SK-N-SH treated with all-trans-retinoic acid at 6 μM for 48 hours (cell line): ENCODE measurements at regions not wholly inside any gene's neighbourhood (a gene's known extent, or its start where the extent isn't known, plus 50 kb on each side); places are given as distances from the start of the nearest gene placed in this dataset.

Experiments
- ARNTL ChIP-seq: fragments of 450-650 bp; formaldehyde crosslinking; IDR thresholded peaks from 2 replicates; pipeline ENCODE4 v1.5.0; 2020; ENCODE audit warnings: low read depth, mild to moderate bottlenecking, moderate library complexity, borderline replicate concordance
- CREB5 ChIP-seq: fragments of 250-450 bp; sonication (Bioruptor Pico); IDR thresholded peaks from 2 replicates; pipeline ENCODE4 v1.5.1; 2020; ENCODE audit warnings: low read depth, mild to moderate bottlenecking, moderate library complexity
- CSRNP3 ChIP-seq: fragments of 250-450 bp; sonication (Bioruptor Pico); IDR thresholded peaks from 2 replicates; pipeline ENCODE4 v1.5.1; 2021; ENCODE audit warnings: mild to moderate bottlenecking, moderate library complexity
- ESRRG ChIP-seq: fragments of 250-450 bp; sonication (Bioruptor Pico); IDR thresholded peaks from 2 replicates; pipeline ENCODE4 v1.6.1; 2021; ENCODE audit warnings: mild to moderate bottlenecking
- OSR1 ChIP-seq: fragments of 250-450 bp; sonication (Bioruptor Pico); IDR thresholded peaks from 2 replicates; pipeline ENCODE4 v1.8.0; 2022; ENCODE audit warnings: moderate library complexity, mild to moderate bottlenecking, inconsistent platforms
- PATZ1 ChIP-seq: fragments of 250-450 bp; sonication (Bioruptor Pico); IDR thresholded peaks from 2 replicates; pipeline ENCODE4 v1.8.0; 2020; ENCODE audit warnings: mild to moderate bottlenecking, moderate library complexity, borderline replicate concordance
- PPARA ChIP-seq: fragments of 250-450 bp; sonication (Bioruptor Pico); IDR thresholded peaks from 2 replicates; pipeline ENCODE4 v1.5.0; 2020; ENCODE audit warnings: mild to moderate bottlenecking, borderline replicate concordance
- ZFP3 ChIP-seq: fragments of 250-450 bp; sonication (Bioruptor Pico); IDR thresholded peaks from 2 replicates; pipeline ENCODE4 v1.5.0; 2020; ENCODE audit warnings: mild to moderate bottlenecking, moderate library complexity
- ZNF70 ChIP-seq: fragments of 450-650 bp; formaldehyde crosslinking; IDR thresholded peaks from 2 replicates; pipeline ENCODE4 v1.5.0; 2020; ENCODE audit warnings: mild to moderate bottlenecking, moderate library complexity

- TF ChIP-seq ZNF70 (CRISPR knock-in tag) = no peak
- no peak for TF ChIP-seq PPARA
- no peak for TF ChIP-seq PATZ1
- TF ChIP-seq OSR1 (CRISPR knock-in tag) = no peak
- no peak for TF ChIP-seq ARNTL (CRISPR knock-in tag)
- TF ChIP-seq CREB5 = no peak
- TF ChIP-seq CSRNP3 = no peak
- no peak for TF ChIP-seq ZFP3 (CRISPR knock-in tag)
- TF ChIP-seq ESRRG (CRISPR knock-in tag) = no peak
Observed at GRCh38 chr18:68323921-68324320, 391.0 kb downstream of the TMX3 start.
